ENCODE measurements at regions not wholly inside any gene's neighbourhood (a gene's known extent, or its start where the extent isn't known, plus 50 kb on each side); places are given as distances from the start of the nearest gene placed in this dataset.
"Not testable (repeated sequence)": the region's sequence is repeated elsewhere in the genome, so short reads cannot be mapped to it uniquely, and the experiment has no call there.

- no peak for DNase-seq
Observed at GRCh38 chr16:5305023-5305422, 207.4 kb upstream of the EEF2KMT start.

GRCh38 chr16:5302372-5303114 lies 204.9 kb upstream of the EEF2KMT start:
- DNase-seq = no peak

GRCh38 chr16:5298202-5298601 lies 200.6 kb upstream of the EEF2KMT start:
- DNase-seq = no peak

GRCh38 chr16:5296176-5296575 lies 198.6 kb upstream of the EEF2KMT start:
- DNase-seq = no peak

GRCh38 chr16:5295304-5295703 lies 197.7 kb upstream of the EEF2KMT start:
- not testable (repeated sequence) for DNase-seq

- DNase-seq = not testable (repeated sequence)
Observed at GRCh38 chr16:5282152-5282551, 184.6 kb upstream of the EEF2KMT start.

- no peak for DNase-seq
Observed at GRCh38 chr16:5257462-5257861, 159.9 kb upstream of the EEF2KMT start.

- DNase-seq = no peak
Observed at GRCh38 chr16:5252791-5253190, 155.2 kb upstream of the EEF2KMT start.

DNA sequence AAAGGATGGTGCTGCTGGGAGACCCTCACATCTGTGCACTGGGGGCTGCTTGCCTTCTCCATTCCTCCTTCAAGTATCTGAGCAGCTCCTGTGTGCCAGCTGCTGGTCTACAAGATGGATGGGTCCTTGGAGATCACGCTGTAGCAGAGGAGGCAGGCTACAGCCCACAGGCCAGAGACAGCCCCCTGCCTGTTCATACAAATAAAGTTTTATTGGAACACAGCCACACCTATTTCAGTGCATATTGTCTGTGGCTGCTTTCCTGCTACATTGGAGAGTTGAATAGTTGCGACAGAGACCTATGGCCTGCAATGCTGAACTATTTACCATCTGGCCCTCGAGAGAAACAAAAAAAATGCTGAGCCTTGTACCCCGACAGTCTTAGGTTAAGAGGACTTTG lies 149.8 kb upstream of the EEF2KMT start:
- not testable (repeated sequence) for DNase-seq

- not testable (repeated sequence) for DNase-seq
Observed at GRCh38 chr16:5240278-5240626, 142.7 kb upstream of the EEF2KMT start.

DNA sequence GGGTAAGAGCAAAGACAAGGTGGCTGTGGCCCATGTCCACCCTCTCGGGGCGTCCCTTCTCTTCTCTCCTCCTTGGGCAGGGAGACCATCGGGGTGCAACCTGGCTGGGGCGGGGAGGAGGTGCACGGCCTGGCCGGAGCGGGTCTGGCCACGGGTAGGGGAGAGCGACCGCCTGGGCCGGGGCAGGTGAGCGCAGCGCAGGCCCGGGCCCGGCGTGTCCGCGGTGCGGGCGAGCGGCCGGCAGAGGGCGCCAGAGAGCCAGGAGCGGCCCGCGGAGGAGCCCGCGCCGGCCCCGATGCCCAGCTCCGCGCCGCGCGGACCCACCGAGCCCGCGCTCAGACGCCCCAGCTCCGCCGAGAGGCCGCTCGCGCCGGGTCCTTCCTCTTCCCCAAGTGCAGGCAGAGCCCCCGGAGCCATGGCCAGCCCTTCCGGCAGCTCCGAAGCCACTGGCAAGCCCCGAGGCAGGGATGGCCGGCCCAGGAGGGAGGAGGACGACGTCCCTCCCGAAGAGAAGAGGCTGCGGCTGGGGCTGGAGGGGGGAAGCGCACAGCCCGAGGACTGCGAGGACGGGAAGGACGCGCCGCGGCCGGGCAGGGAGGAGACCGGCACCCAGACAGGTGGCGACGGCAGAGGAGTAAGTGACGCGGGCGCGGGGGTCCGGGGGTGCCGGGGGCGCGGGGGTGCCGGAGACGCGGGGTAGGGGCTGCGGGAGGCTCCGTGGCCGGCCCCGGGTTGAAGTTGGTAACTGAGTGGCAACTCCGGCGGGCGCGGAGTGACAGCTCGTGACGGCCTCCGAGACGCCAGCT lies 142.1 kb upstream of the EEF2KMT start:
- DNase-seq = peak; percentile 23 to 42

GRCh38 chr16:5235119-5235518 lies 137.5 kb upstream of the EEF2KMT start:
- DNase-seq = no peak

GRCh38 chr16:5234295-5235050 lies 136.9 kb upstream of the EEF2KMT start:
- DNase-seq = no peak

- DNase-seq = no peak
Observed at GRCh38 chr16:5231246-5231759, 133.7 kb upstream of the EEF2KMT start.

DNA sequence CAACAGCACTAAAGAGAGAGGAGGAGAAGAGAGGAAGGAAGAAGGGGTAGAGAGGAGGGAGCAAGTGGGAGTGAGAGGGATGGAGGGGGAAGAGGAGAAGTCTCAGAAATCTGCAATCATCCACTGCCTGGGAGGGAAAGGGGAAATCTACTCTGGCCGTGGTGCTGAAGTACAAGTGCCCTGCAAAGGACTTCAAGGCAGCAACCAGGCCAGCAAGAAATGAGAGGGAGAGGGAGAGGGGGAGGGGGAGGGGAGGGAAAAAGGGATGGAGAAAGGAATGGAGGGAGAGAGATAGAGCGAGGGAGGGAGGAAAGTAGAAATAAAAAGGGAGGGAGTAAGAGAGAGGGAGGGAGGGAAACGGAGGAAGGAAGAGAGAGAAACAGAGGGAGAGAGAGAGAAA lies 130.8 kb upstream of the EEF2KMT start:
- DNase-seq = no peak

DNA sequence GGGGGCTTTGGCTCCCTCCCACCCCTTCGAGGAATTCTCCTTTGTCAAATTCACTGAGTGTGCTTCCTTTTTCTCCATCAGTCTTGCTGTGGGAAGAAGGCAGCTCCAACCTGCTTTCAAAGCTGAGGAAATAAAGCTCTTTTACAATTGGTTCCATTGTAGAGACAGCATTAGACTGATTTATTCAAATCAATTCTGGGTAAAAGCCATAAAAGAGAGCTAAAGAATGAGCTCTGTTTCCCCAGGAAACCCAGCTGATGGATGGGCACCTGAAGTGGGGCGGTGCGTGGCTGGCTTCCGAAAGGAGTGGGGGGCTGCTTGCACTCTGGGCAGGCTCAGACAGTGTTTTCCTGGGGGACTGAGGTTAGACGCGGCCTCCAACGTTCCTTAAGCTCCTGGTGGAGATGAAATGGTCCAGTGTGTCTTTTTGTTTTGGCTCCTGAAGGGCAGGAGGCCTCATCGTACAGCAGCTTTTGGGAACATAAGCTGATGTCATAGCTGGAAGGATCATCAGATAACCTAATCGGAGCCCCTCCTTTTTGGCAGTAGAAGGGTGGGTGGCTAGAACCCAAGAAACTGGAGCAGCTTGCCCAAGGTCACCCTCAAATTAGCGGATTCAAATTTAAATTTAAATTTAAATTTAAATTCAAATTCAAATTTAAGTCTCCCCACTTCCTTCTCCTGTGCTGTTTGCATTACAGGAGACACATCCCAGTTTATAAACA lies 128.5 kb upstream of the EEF2KMT start:
- no peak for DNase-seq

DNA sequence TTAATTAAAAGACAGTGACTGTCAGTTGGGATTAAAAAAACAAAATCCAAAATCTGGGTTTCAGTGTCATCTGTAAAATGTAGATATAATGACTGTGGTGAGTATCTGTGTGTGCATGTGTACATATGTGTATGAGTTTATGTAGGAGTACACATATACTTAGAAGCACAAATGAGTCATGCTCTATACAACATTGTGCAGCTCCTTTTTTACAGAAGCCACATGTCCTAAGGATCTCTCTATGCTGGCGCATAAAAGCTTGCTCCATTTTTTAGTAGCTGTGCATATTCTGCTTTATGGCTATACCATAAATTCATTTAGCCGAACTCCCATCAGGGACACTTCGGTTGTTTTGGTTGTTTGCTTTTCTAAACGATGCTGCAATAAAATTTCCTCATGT lies 125.2 kb upstream of the EEF2KMT start:
- no peak for DNase-seq

GRCh38 chr16:5221831-5222230 lies 124.2 kb upstream of the EEF2KMT start:
- not testable (repeated sequence) for DNase-seq

- no peak for DNase-seq
Observed at GRCh38 chr16:5220705-5221104, 123.1 kb upstream of the EEF2KMT start.

DNA sequence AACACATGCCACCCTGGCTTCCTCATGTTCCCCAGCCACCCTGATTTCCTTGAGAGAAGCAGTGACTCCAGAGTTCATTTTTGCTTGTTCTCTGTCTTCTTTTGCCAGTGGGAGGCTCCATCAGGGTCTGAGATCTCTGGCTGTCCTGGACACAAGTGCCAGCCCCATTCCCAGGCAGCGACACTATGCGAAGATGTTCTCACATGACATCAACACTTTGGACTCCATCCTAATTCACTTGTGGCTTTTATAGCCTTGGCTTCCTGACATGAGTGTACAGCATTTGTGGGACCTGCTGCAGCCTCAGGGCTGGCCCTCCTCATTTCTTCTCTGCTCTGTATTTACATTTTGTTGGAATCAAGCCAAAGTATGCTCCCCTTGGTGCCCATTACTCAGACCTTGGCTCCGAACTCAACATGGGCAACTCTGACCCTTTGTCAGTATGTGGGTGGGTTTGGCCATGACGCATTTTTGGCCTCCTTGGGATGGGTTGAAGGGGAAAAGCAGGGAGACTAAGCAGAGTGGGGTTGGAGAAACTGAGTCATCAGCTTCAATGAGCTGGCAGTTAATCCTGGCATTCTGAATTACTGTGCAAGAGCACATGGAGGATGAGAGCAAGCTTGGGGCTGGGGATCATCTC lies 119.0 kb upstream of the EEF2KMT start:
- DNase-seq = no peak

- no peak for DNase-seq
Observed at GRCh38 chr16:5215901-5216300, 118.3 kb upstream of the EEF2KMT start.

- no peak for DNase-seq
Observed at GRCh38 chr16:5214466-5214865, 116.9 kb upstream of the EEF2KMT start.
